IMR-90 (cell line): ENCODE measurements at regions not wholly inside any gene's neighbourhood (a gene's known extent, or its start where the extent isn't known, plus 50 kb on each side); places are given as distances from the start of the nearest gene placed in this dataset.

ENCODE experiments used
- ATAC-seq: fragments of 200-7000 bp; cut with Tn5 transposase; 2 replicates; pipeline ENCODE4 v1.9.1; 2020; ENCODE audit warnings: low read depth, mild to moderate bottlenecking, moderate library complexity
- BruUV-seq: library from RNA; stranded (reverse); fragments of 400-500 nt; replicated peaks from 2 replicates; lab custom pipeline; 2021; lab: Mats Ljungman, UMichigan
- CTCF ChIA-PET: fragments of 300-600 bp; formaldehyde crosslinking; extraction: SDS; loops from one replicate; lab custom pipeline; 2021; ENCODE audit warnings: antibody characterized with exemption; lab: Yijun Ruan, JAX
- POLR2A ChIA-PET: fragments of 300-600 bp; sonication (Branson Sonifier 250); formaldehyde crosslinking; loops from one replicate; lab custom pipeline; 2022; ENCODE audit warnings: antibody characterized with exemption; ENCODE audit not compliant: unreplicated experiment; lab: Charles Lee
- DNase-seq: peaks from one replicate; pipeline ENCODE4 v3.0.0; 2013
- H2AFZ ChIP-seq: replicated peaks from 2 replicates; pipeline ENCODE3; 2013; ENCODE audit warnings: low read length, mild to moderate bottlenecking; ENCODE audit not compliant: poor library complexity
- H2AK5ac ChIP-seq: 2 replicates; pipeline ENCODE4 v1.6.1; 2013; ENCODE audit warnings: low read depth, low read length, inconsistent platforms
- H2AK9ac ChIP-seq: replicated peaks from 2 replicates; pipeline ENCODE3; 2013; ENCODE audit warnings: mild to moderate bottlenecking, low read depth, low read length, moderate library complexity; ENCODE audit not compliant: poor library complexity
- H2BK120ac ChIP-seq: 2 replicates; pipeline ENCODE4 v1.6.1; 2013; ENCODE audit warnings: low read depth, low read length, inconsistent platforms
- H2BK15ac ChIP-seq: 3 replicates; pipeline ENCODE4 v1.6.1; 2013; ENCODE audit warnings: low read depth, low read length, inconsistent platforms
- H2BK20ac ChIP-seq: 2 replicates; pipeline ENCODE4 v1.6.1; 2013; ENCODE audit warnings: low read depth, mild to moderate bottlenecking, inconsistent platforms, low read length, moderate library complexity
- H2BK5ac ChIP-seq: 2 replicates; pipeline ENCODE4 v1.6.1; 2013; ENCODE audit warnings: mild to moderate bottlenecking, low read depth, low read length, inconsistent platforms; ENCODE audit not compliant: poor library complexity, severe bottlenecking
- H3K14ac ChIP-seq: replicated peaks from 2 replicates; pipeline ENCODE4 v1.6.1; 2013; ENCODE audit warnings: low read depth, low read length, inconsistent platforms
- H3K18ac ChIP-seq: 2 replicates; pipeline ENCODE4 v1.6.1; 2013; ENCODE audit warnings: low read depth, low read length, control low read depth
- H3K23ac ChIP-seq: 2 replicates; pipeline ENCODE4 v1.6.1; 2013; ENCODE audit warnings: low read depth, low read length, inconsistent platforms
- H3K27ac ChIP-seq: 2 replicates; pipeline ENCODE4 v1.5.1; 2013; ENCODE audit warnings: mild to moderate bottlenecking, control low read depth, low read length; ENCODE audit not compliant: insufficient read depth
- H3K27me3 ChIP-seq: 2 replicates; pipeline ENCODE4 v1.6.1; 2013; ENCODE audit warnings: low read length; ENCODE audit not compliant: control insufficient read depth, insufficient read depth
- H3K36me3 ChIP-seq: 2 replicates; pipeline ENCODE4 v1.6.1; 2013; ENCODE audit warnings: low read length, mixed read lengths; ENCODE audit not compliant: control insufficient read depth, insufficient read depth
- H3K4ac ChIP-seq: 2 replicates; pipeline ENCODE4 v1.6.1; 2013; ENCODE audit warnings: low read depth, low read length, inconsistent platforms
- H3K4me1 ChIP-seq: 2 replicates; pipeline ENCODE4 v1.6.1; 2013; ENCODE audit warnings: low read length, mixed read lengths; ENCODE audit not compliant: control insufficient read depth, insufficient read depth
- H3K4me2 ChIP-seq: 2 replicates; pipeline ENCODE4 v1.6.1; 2013; ENCODE audit warnings: low read depth, mild to moderate bottlenecking, control low read depth, low read length, moderate library complexity
- H3K4me3 ChIP-seq: 2 replicates; pipeline ENCODE4 v1.5.1; 2013; ENCODE audit warnings: low read depth, mild to moderate bottlenecking, control low read depth, low read length, moderate library complexity; ENCODE audit not compliant: insufficient read depth
- H3K56ac ChIP-seq: 2 replicates; pipeline ENCODE4 v1.6.1; 2013; ENCODE audit warnings: low read length, inconsistent platforms; ENCODE audit not compliant: insufficient read depth; ENCODE audit errors: extremely low read depth
- H3K79me1 ChIP-seq, 2 experiments: 2 replicates each; pipeline ENCODE4 v1.6.1; 2013; ENCODE audit warnings: low read length in 2 of 2, inconsistent platforms in 1 of 2, low read depth in 1 of 2
- H3K9ac ChIP-seq: 2 replicates; pipeline ENCODE4 v1.6.1; 2013; ENCODE audit warnings: low read depth, low read length, control low read depth
- H3K9me1 ChIP-seq: 2 replicates; pipeline ENCODE4 v1.6.1; 2013; ENCODE audit warnings: low read length, inconsistent platforms; ENCODE audit not compliant: insufficient read depth
- H3K9me3 ChIP-seq: 2 replicates; pipeline ENCODE4 v1.6.1; 2013; ENCODE audit warnings: low read length; ENCODE audit not compliant: control insufficient read depth, insufficient read depth
- H4K20me1 ChIP-seq: 2 replicates; pipeline ENCODE4 v1.6.1; 2013; ENCODE audit warnings: low read length, inconsistent platforms; ENCODE audit not compliant: insufficient read depth
- H4K5ac ChIP-seq: 2 replicates; pipeline ENCODE4 v1.6.1; 2013; ENCODE audit warnings: mild to moderate bottlenecking, low read depth, low read length, control low read depth
- H4K8ac ChIP-seq, 2 experiments: 2 replicates each; pipeline ENCODE4 v1.6.1; 2013; ENCODE audit warnings: low read depth in 2 of 2, low read length in 2 of 2, control low read depth in 1 of 2, inconsistent platforms in 1 of 2
- H4K91ac ChIP-seq: 2 replicates; pipeline ENCODE4 v1.6.1; 2013; ENCODE audit warnings: low read depth, low read length, inconsistent platforms; ENCODE audit not compliant: insufficient read depth
- NFE2L2 ChIP-seq: fragments of 150-350 bp; IDR thresholded peaks from 2 replicates; pipeline ENCODE4 v1.6.1; 2016; ENCODE audit warnings: low read depth, mild to moderate bottlenecking, low read length
- WGBS, 2 experiments: methylation state at CpG; one replicate each; pipeline versions ENCODE4 v1.1.5 to v1.1.7; 2013; ENCODE audit warnings: missing lambda C conversion rate in 2 of 2; ENCODE audit not compliant: insufficient read length in 1 of 2; ENCODE audit errors: extremely low coverage in 2 of 2; 5-methylcytosine and 5-hydroxymethylcytosine counted together
- dilution Hi-C: fragments of 300-500 bp; cut with HindIII; formaldehyde crosslinking; loops from one replicate; pipeline ENCODE4 v1.14.3; 2018; ENCODE audit warnings: low sequenced_read_pairs; ENCODE audit not compliant: unreplicated experiment
- in situ Hi-C: fragments of 300-500 bp; cut with MboI; formaldehyde crosslinking; loops from 3 replicates; pipeline ENCODE4 v1.14.3; 2019; ENCODE audit warnings: low sequenced_read_pairs, inconsistent platforms, mixed read lengths
- intact Hi-C: fragments of 100-400 bp; cut with micrococcal nuclease; formaldehyde crosslinking; loops from 2 replicates; pipeline ENCODE4 v1.10.0; 2022
- TF ChIP-seq, protein P1 (sequence below): fragments of 150-350 bp; IDR thresholded peaks from 2 replicates; pipeline ENCODE4 v1.6.1; 2017; ENCODE audit warnings: mild to moderate bottlenecking, antibody characterized with exemption, low read length, low read depth

DNA sequence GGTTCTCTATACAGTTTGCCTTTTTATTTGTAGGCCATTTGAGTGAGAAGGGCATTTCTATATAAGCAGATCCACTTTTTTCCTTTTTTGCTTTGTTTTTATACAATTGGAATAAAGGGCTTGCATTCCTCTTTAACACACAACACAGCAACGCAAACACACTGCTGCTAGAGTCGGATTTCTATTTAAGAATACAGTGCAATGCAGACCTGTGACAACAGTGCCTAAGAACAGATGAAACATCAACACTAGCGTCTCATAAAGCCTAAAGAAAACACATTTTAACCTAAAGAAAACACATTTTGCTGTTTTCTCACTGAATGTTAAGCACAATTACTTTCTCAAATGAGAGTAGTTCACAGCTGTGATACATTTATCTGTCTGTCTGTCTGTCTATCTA is 1141.1 kb downstream of the CDH11 start:
- Histone ChIP-seq H3K9me3 (no peaks in the 10 kb centered on the region), H3K27me3 (no peaks in the 10 kb centered on the region), H3K18ac (no peak overlapping the region), H3K9me1 (no peaks in the 10 kb centered on the region), H4K5ac (no peak overlapping the region), H3K56ac (no peak overlapping the region), H3K4ac (no peak overlapping the region), H2AFZ (no peak overlapping the region), H3K23ac (no peak overlapping the region), H3K14ac (no peak overlapping the region), H2BK120ac (no peak overlapping the region), H3K79me1 (no peaks in the 10 kb centered on the region), H4K20me1 (no peaks in the 10 kb centered on the region), H3K4me1 (no peaks in the 10 kb centered on the region), H3K9ac (no peak overlapping the region), H3K27ac (no peak overlapping the region), H3K4me2 (no peak overlapping the region), H3K36me3 (no peaks in the 10 kb centered on the region), H2AK5ac (no peak overlapping the region), H2BK15ac (no peak overlapping the region), H2BK5ac (no peak overlapping the region), H4K8ac (no peak overlapping the region), H2BK20ac (no peak overlapping the region), H3K4me3 (no peak overlapping the region), H4K91ac (no peak overlapping the region), H2AK9ac (no peak overlapping the region)
- no peak for TF ChIP-seq NFE2L2
- TF ChIP-seq, protein P1, sequence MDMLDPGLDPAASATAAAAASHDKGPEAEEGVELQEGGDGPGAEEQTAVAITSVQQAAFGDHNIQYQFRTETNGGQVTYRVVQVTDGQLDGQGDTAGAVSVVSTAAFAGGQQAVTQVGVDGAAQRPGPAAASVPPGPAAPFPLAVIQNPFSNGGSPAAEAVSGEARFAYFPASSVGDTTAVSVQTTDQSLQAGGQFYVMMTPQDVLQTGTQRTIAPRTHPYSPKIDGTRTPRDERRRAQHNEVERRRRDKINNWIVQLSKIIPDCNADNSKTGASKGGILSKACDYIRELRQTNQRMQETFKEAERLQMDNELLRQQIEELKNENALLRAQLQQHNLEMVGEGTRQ, result no peak
- no CpG with 5 or more reads among the region's 3 CpGs for WGBS, 2 experiments
- POLR2A ChIA-PET, result no interaction called here
- in situ Hi-C loops, result no loop called here
- DNase-seq, result no peak
- intact Hi-C loops, result no loop called here
- BruUV-seq, result no TSS peak
- CTCF ChIA-PET, result no interaction called here
- no peak for ATAC-seq
- dilution Hi-C loops, result no loop called here
